Astrocyte (in vitro differentiated cells and primary cell): ENCODE measurements at regions not wholly inside any gene's neighbourhood (a gene's known extent, or its start where the extent isn't known, plus 50 kb on each side); places are given as distances from the start of the nearest gene placed in this dataset.

Experiments used
- EZH2 ChIP-seq: IDR thresholded peaks from 2 replicates; pipeline ENCODE4 v1.6.1; 2012; ENCODE audit warnings: mild to moderate bottlenecking, low read length, inconsistent platforms; ENCODE audit not compliant: insufficient read depth
- TF ChIP-seq, protein P1 (sequence below): IDR thresholded peaks from 2 replicates; pipeline ENCODE4 v1.5.1; 2011; ENCODE audit warnings: low read depth, mild to moderate bottlenecking, inconsistent platforms, low read length, moderate library complexity; ENCODE audit not compliant: insufficient read depth

DNA sequence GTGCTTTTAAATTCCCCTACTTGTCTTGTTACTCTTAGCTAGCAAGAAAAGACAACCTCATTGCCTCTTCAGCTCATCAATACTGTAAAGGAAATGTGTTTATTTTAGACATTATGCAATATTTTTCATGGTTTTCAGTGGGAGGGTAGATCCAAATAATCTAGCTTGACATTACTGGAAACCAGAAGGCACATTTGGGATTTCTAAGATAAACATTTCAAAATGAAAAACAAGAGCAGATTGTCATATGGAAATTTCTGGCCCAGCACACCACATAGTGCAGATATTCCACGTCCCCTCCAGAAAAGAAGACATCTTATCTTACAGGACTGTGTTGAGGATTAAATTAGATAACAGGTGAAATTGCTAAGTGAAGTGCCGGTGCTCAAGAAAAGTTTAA is 296.9 kb downstream of the MSX2 start:
- TF ChIP-seq EZH2 = no peak
- TF ChIP-seq, protein P1, sequence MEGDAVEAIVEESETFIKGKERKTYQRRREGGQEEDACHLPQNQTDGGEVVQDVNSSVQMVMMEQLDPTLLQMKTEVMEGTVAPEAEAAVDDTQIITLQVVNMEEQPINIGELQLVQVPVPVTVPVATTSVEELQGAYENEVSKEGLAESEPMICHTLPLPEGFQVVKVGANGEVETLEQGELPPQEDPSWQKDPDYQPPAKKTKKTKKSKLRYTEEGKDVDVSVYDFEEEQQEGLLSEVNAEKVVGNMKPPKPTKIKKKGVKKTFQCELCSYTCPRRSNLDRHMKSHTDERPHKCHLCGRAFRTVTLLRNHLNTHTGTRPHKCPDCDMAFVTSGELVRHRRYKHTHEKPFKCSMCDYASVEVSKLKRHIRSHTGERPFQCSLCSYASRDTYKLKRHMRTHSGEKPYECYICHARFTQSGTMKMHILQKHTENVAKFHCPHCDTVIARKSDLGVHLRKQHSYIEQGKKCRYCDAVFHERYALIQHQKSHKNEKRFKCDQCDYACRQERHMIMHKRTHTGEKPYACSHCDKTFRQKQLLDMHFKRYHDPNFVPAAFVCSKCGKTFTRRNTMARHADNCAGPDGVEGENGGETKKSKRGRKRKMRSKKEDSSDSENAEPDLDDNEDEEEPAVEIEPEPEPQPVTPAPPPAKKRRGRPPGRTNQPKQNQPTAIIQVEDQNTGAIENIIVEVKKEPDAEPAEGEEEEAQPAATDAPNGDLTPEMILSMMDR = no peak
